ENCODE measurements at regions not wholly inside any gene's neighbourhood (a gene's known extent, or its start where the extent isn't known, plus 50 kb on each side); places are given as distances from the start of the nearest gene placed in this dataset.

DNA sequence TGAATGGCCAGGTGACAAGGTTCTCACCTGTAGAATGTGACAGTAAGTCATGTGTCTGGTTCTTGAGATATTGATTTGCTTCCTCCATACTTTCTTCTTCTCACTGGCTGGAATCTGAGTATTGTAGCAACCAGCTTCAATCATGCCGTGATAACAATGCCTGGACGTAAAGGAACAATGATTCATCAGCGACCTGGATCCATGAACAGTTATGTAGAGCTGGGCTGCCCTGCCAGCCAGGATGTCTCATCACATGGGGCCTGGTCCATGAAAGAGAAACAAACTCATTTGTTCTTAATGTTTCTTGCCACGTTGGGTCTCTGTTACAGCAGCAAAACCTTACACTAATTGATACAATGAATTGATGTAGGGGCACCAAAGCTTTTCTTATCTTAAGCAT is 627.2 kb downstream of the TOX3 start:
- intact Hi-C loops (cut with micrococcal nuclease; ENCODE audit: unreplicated experiment): no loop called here
- H3K4me1 ChIP-seq (ENCODE audit: insufficient read depth, low read length, poor library complexity, severe bottlenecking): no peaks in the 10 kb centered on the region
- H3K4me2 ChIP-seq (ENCODE audit: low read length): no peak overlapping the region
- no peaks in the 10 kb centered on the region for H3K9me3 ChIP-seq (ENCODE audit: low read length)
- TF ChIP-seq CTCF (conservative IDR thresholded peaks at IDR 0.05; ENCODE audit: low read length): no peak
- no peak for TF ChIP-seq EZH2phosphoT487 (IDR thresholded peaks at IDR 0.05; ENCODE audit: borderline replicate concordance, low read depth, low read length)
- BruUV-seq (replicated peaks): no TSS peak
- CTCF ChIA-PET (ENCODE audit: unreplicated experiment): no interaction called here
- no peaks in the 10 kb centered on the region for H3K79me2 ChIP-seq (ENCODE audit: insufficient read depth, low read depth, low read length)
- no peaks in the 10 kb centered on the region for H4K20me1 ChIP-seq (ENCODE audit: insufficient read depth, low read length)
- no peaks in the 10 kb centered on the region for H3K36me3 ChIP-seq (ENCODE audit: insufficient read depth, low read length)
- no peak for DNase-seq (ENCODE audit: low spot score)
- POLR2A ChIA-PET: no interaction called here
- no peaks in the 10 kb centered on the region for H3K9me2 ChIP-seq (ENCODE audit: insufficient read depth, low read length)
- H2AFZ ChIP-seq (ENCODE audit: low read length): no peak overlapping the region
- no peak overlapping the region for H3K4me3 ChIP-seq (ENCODE audit: low read depth, low read length, poor library complexity, severe bottlenecking)
- no peak overlapping the region for H3K27ac ChIP-seq (ENCODE audit: low read depth, low read length, poor library complexity, severe bottlenecking)

DNA sequence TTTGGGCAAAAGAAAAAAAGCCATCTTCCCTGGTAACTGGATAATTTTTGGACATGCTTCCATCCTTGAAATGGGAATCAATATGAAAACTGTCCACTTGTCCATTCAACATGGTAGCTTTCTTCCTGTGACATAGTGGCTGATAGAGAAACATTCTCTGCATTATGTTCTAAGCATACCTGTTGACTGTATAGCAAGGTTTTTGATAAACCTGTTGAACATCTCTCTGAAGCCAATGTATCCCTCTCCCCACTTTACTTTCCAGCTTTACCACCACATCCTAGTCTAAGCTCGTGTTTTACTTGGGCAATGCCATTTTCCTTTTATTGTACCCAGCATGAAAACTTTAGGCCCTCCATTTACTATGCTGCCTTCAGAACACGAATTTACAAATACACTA is 630.1 kb downstream of the TOX3 start:
- Histone ChIP-seq H3K79me2 (ENCODE audit: insufficient read depth, low read depth, low read length) (no peaks in the 10 kb centered on the region), H3K4me1 (ENCODE audit: insufficient read depth, low read length, poor library complexity, severe bottlenecking) (no peaks in the 10 kb centered on the region), H3K36me3 (ENCODE audit: insufficient read depth, low read length) (no peaks in the 10 kb centered on the region), H3K9me3 (ENCODE audit: low read length) (no peaks in the 10 kb centered on the region), H3K27ac (ENCODE audit: low read depth, low read length, poor library complexity, severe bottlenecking) (no peak overlapping the region), H3K4me2 (ENCODE audit: low read length) (no peak overlapping the region), H2AFZ (ENCODE audit: low read length) (no peak overlapping the region), H3K4me3 (ENCODE audit: low read depth, low read length, poor library complexity, severe bottlenecking) (no peak overlapping the region), H3K9me2 (ENCODE audit: insufficient read depth, low read length) (no peaks in the 10 kb centered on the region), H4K20me1 (ENCODE audit: insufficient read depth, low read length) (no peaks in the 10 kb centered on the region)
- POLR2A ChIA-PET: no interaction called here
- intact Hi-C loops (cut with micrococcal nuclease; ENCODE audit: unreplicated experiment): no loop called here
- no peak for TF ChIP-seq CTCF (conservative IDR thresholded peaks at IDR 0.05; ENCODE audit: low read length)
- no peak for TF ChIP-seq EZH2phosphoT487 (IDR thresholded peaks at IDR 0.05; ENCODE audit: borderline replicate concordance, low read depth, low read length)
- BruUV-seq (replicated peaks): no TSS peak
- DNase-seq (ENCODE audit: low spot score): no peak
- CTCF ChIA-PET (ENCODE audit: unreplicated experiment): no interaction called here

- H4K20me1 ChIP-seq (ENCODE audit: insufficient read depth, low read length): no peaks in the 10 kb centered on the region
- H3K9me3 ChIP-seq (ENCODE audit: low read length): no peaks in the 10 kb centered on the region
- H3K79me2 ChIP-seq (ENCODE audit: insufficient read depth, low read depth, low read length): no peaks in the 10 kb centered on the region
- TF ChIP-seq EZH2phosphoT487 (IDR thresholded peaks at IDR 0.05; ENCODE audit: borderline replicate concordance, low read depth, low read length) (no peak), CTCF (conservative IDR thresholded peaks at IDR 0.05; ENCODE audit: low read length) (no peak)
- DNase-seq (ENCODE audit: low spot score): no peak
- no peak overlapping the region for H2AFZ ChIP-seq (ENCODE audit: low read length)
- no peak overlapping the region for H3K27ac ChIP-seq (ENCODE audit: low read depth, low read length, poor library complexity, severe bottlenecking)
- no peaks in the 10 kb centered on the region for H3K9me2 ChIP-seq (ENCODE audit: insufficient read depth, low read length)
- intact Hi-C loops (cut with micrococcal nuclease; ENCODE audit: unreplicated experiment): no loop called here
- no peaks in the 10 kb centered on the region for H3K36me3 ChIP-seq (ENCODE audit: insufficient read depth, low read length)
- no TSS peak for BruUV-seq (replicated peaks)
- no peak overlapping the region for H3K4me2 ChIP-seq (ENCODE audit: low read length)
- no peaks in the 10 kb centered on the region for H3K4me1 ChIP-seq (ENCODE audit: insufficient read depth, low read length, poor library complexity, severe bottlenecking)
- CTCF ChIA-PET (ENCODE audit: unreplicated experiment): no interaction called here
- POLR2A ChIA-PET: no interaction called here
- H3K4me3 ChIP-seq (ENCODE audit: low read depth, low read length, poor library complexity, severe bottlenecking): no peak overlapping the region
Observed at GRCh38 chr16:51916231-51916630, 630.7 kb downstream of the TOX3 start.

Measured in OCI-LY7 (cell line).